Upper lobe of left lung (tissue), 4 donors: ENCODE measurements at regions not wholly inside any gene's neighbourhood (a gene's known extent, or its start where the extent isn't known, plus 50 kb on each side); places are given as distances from the start of the nearest gene placed in this dataset.

Experiments
- CTCF ChIP-seq, 6 experiments: fragments of 450-650 bp in 4 of 6; fragments of 200-600 bp in 2 of 6; sonication (generic) in 2 of 6; IDR thresholded peaks; one replicate each; pipeline ENCODE4 v1.5.1; 2016 to 2019; ENCODE audit warnings: antibody characterized with exemption in 6 of 6
- EP300 ChIP-seq, 4 donors: sonication (generic); formaldehyde crosslinking; IDR thresholded peaks; one replicate each; pipeline ENCODE4 v1.5.1; 2017; ENCODE audit warnings: antibody characterized with exemption in 4 of 4, control low read depth in 2 of 4
- POLR2AphosphoS5 ChIP-seq, 2 donors: sonication (generic); formaldehyde crosslinking; IDR thresholded peaks; one replicate each; pipeline ENCODE4 v1.5.1; 2017; ENCODE audit warnings: antibody characterized with exemption in 2 of 2

- TF ChIP-seq CTCF (IDR thresholded peaks at IDR 0.05) (no peak), POLR2AphosphoS5 (IDR thresholded peaks at IDR 0.05) (no peak), EP300 (IDR thresholded peaks at IDR 0.05) (no peak)
These were observed 356.6 kb downstream of the EFNB2 start for GRCh38 chr13:106178816-106179215.
